Fibroblast of the aortic adventitia (primary cell): ENCODE measurements at regions not wholly inside any gene's neighbourhood (a gene's known extent, or its start where the extent isn't known, plus 50 kb on each side); places are given as distances from the start of the nearest gene placed in this dataset.

ENCODE experiments used
- DNase-seq: peaks from one replicate; pipeline ENCODE4 v3.0.0-alpha.2; 2010; ENCODE audit warnings: low read depth
- H3K4me3 ChIP-seq: 2 replicates; pipeline ENCODE4 v1.5.1; 2011; ENCODE audit warnings: low read depth, mild to moderate bottlenecking, control low read depth, low read length, moderate library complexity
- CTCF ChIP-seq: IDR thresholded peaks from 2 replicates; pipeline ENCODE4 v1.5.1; 2011; ENCODE audit warnings: mild to moderate bottlenecking, low read length, control low read depth, inconsistent platforms; ENCODE audit not compliant: insufficient read depth

- DNase-seq, result no peak
- TF ChIP-seq CTCF, result no peak
- no peak overlapping the region for H3K4me3 ChIP-seq
Measured at GRCh38 chr9:118183576-118183975, 479.4 kb downstream of the TLR4 start.

DNA sequence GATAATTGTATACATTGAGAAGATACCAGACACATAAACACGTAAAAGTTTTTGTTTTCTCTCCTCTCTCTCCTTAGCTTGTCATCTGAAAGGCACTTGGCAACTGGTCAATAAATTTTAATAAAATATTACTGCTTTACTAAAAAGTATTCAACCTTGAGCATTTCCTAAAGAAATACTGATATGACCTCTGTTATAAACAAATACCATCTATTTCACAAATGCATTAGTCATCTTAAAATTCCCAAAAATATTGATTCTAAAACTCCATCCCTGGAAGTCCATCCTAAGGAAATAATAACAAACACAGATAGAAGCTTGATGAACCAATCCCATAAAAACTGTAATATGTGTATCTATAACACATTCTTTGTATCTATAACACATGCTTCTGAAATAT is 483.2 kb downstream of the TLR4 start:
- no peak for DNase-seq
- TF ChIP-seq CTCF, result no peak
- H3K4me3 ChIP-seq, result no peak overlapping the region

DNA sequence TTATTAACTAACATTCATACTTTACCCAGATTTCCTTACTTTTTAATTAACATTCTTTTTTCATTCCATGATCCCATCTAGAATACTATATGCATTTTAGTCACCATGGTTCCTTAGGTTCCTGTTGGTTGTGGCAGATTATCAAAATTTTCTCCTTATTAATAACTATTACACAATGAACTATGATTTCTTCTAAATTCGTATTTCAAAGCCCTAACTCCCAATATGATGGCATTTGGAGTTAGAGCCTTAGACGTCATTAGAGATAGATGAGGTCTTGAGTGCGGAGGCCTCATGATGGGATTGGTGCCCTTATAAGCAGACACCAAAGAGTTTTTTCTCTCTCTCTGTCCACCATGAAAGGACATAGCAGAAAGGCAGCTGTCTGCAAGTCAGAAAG is 485.4 kb downstream of the TLR4 start:
- H3K4me3 ChIP-seq, result no peak overlapping the region
- TF ChIP-seq CTCF, result no peak
- no peak for DNase-seq

DNA sequence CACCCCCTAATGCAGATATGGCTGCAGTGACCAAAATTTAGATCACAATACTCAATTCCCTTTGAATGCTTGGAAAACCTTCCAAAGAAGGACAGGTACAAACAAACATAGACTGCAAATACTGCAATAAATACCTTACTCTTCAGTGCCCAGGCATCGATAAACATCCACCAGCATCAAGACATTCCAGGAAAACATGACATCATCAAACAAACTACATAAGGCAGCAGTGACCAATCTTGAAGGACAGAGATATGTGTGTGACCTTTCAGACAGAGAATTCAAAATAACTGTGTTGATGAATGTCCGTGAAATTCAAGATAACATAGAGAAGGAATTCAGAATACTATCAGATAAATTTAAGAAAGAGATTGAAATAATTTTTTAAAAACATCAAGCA is 488.6 kb downstream of the TLR4 start:
- TF ChIP-seq CTCF, result no peak
- no peak for DNase-seq
- no peak overlapping the region for H3K4me3 ChIP-seq

GRCh38 chr9:118209343-118209742 is 505.1 kb downstream of the TLR4 start:
- no peak for TF ChIP-seq CTCF
- no peak overlapping the region for H3K4me3 ChIP-seq
- no peak for DNase-seq

- no peak overlapping the region for H3K4me3 ChIP-seq
- TF ChIP-seq CTCF, result no peak
- no peak for DNase-seq
Measured at GRCh38 chr9:118215549-118215948, 511.3 kb downstream of the TLR4 start.

GRCh38 chr9:118222375-118222774 is 518.2 kb downstream of the TLR4 start:
- H3K4me3 ChIP-seq, result no peak overlapping the region
- TF ChIP-seq CTCF, result no peak
- DNase-seq, result no peak
